Transverse colon (tissue), 4 donors: ENCODE measurements at regions not wholly inside any gene's neighbourhood (a gene's known extent, or its start where the extent isn't known, plus 50 kb on each side); places are given as distances from the start of the nearest gene placed in this dataset.

Experiments
- DNase-seq: peaks from one replicate; pipeline ENCODE4 v3.0.0-alpha.2; 2019
- H3K27ac ChIP-seq, 4 donors: fragments of 200-600 bp; sonication (generic); 2 replicates each; pipeline ENCODE4 v1.5.1; 2016 to 2018; ENCODE audit warnings: inconsistent platforms in 4 of 4
- H3K27me3 ChIP-seq: fragments of 200-600 bp; sonication (generic); 2 replicates; pipeline ENCODE4 v1.5.1; 2017; ENCODE audit warnings: inconsistent platforms
- H3K36me3 ChIP-seq, 4 donors: fragments of 200-600 bp; sonication (generic); 2 replicates each; pipeline ENCODE4 v1.5.1; 2017 to 2019; ENCODE audit warnings: inconsistent platforms in 4 of 4
- H3K4me1 ChIP-seq, 4 donors: fragments of 200-600 bp; sonication (generic); 2 replicates each; pipeline ENCODE4 v1.5.1; 2017 to 2020; ENCODE audit warnings: inconsistent platforms in 4 of 4
- H3K4me3 ChIP-seq, 4 donors: fragments of 200-600 bp; sonication (generic); 1 replicate in 1 of 4; 2 replicates in 3 of 4; pipeline versions ENCODE4 v1.5.1 to v1.6.1; 2017 to 2019; ENCODE audit warnings: inconsistent platforms in 4 of 4
- H3K9me3 ChIP-seq, 2 donors: fragments of 200-600 bp; sonication (generic); 2 replicates each; pipeline ENCODE4 v1.5.1; 2017 to 2019; ENCODE audit warnings: inconsistent platforms in 2 of 2
- EP300 ChIP-seq: sonication (generic); formaldehyde crosslinking; IDR thresholded peaks from one replicate; pipeline ENCODE4 v1.6.1; 2017; ENCODE audit warnings: antibody characterized with exemption, low read depth
- POLR2A ChIP-seq: fragments of 450-650 bp; IDR thresholded peaks from one replicate; pipeline ENCODE4 v1.6.1; 2016; ENCODE audit warnings: antibody characterized with exemption, mild to moderate bottlenecking, moderate library complexity
- POLR2AphosphoS5 ChIP-seq, 3 donors: sonication (generic); formaldehyde crosslinking; IDR thresholded peaks; one replicate each; pipeline ENCODE4 v1.6.1; 2016; ENCODE audit warnings: antibody characterized with exemption in 3 of 3
- WGBS, 2 donors: methylation state at CpG; one replicate each; pipeline ENCODE4 v1.1.5; 2018; ENCODE audit warnings: low coverage in 1 of 2; 5-methylcytosine and 5-hydroxymethylcytosine counted together
- in situ Hi-C, 4 donors: fragments of 200-750 bp; cut with MboI; loops; one replicate each; pipeline versions ENCODE4 v1.15.0 to v1.15.1; 2017; ENCODE audit warnings: low sequenced_read_pairs in 3 of 4, low pct_ligation_motif_present in 1 of 4, low pct_unique_long_range_greater_than_20kb in 1 of 4
- intact Hi-C: fragments of 100-400 bp; cut with DNase I; formaldehyde crosslinking; loops from one replicate; pipeline ENCODE4 v1.15.1; 2023; ENCODE audit warnings: low total_unique reads
- TF ChIP-seq, protein P1 (sequence below), 5 experiments: fragments of 200-600 bp in 3 of 5; fragments of 450-650 bp in 2 of 5; sonication (generic) in 3 of 5; IDR thresholded peaks; 1 replicate in 2 of 5; 2 replicates in 3 of 5; pipeline ENCODE4 v1.5.1; 2016 to 2017; ENCODE audit warnings: antibody characterized with exemption in 5 of 5, inconsistent platforms in 3 of 5, mild to moderate bottlenecking in 2 of 5, moderate library complexity in 1 of 5

DNA sequence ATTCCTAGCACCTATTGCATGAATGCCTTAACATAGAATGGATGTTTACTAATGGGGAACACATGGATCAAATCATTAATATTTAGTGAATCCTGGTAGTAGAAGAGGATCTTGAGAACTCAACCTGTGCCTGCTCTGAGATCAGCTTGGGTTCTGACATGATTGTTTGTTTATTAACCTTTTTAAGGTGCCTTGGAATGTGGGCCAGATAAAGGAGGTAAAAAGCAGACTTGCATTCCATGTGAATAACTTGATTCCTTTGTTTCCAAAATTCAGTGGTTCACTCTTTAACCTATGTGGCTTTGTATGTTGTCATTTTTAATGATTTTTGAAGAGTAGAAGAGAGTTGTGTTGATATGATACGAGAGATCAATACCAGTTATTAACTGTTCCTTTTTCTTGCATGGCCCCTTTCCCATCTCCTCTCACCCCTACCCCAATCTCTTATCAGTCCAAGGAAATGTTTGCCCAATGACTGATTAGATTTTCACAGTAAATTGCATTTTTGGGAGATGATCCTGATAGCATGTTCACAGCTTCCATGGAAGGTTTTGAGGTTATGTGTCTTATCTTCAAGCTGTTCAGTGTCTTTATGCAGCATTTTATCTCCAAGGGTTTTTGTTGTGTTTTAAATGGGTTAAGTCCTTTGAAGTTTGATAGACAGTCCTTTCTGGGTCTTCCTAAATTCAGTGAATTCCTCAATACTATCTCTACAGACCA, 193.7 kb upstream of the FRMD6 start:
- Histone ChIP-seq H3K27ac (no peak overlapping the region), H3K36me3 (no peaks in the 10 kb centered on the region), H3K27me3 (no peaks in the 10 kb centered on the region), H3K9me3 (no peaks in the 10 kb centered on the region), H3K4me1 (no peaks in the 10 kb centered on the region), H3K4me3 (no peak overlapping the region)
- intact Hi-C loops (no loop called here), in situ Hi-C loops (no loop called here)
- no peak for DNase-seq
- TF ChIP-seq POLR2A (no peak), EP300 (no peak), POLR2AphosphoS5 (IDR thresholded peaks at IDR 0.05) (no peak)
- TF ChIP-seq, protein P1, sequence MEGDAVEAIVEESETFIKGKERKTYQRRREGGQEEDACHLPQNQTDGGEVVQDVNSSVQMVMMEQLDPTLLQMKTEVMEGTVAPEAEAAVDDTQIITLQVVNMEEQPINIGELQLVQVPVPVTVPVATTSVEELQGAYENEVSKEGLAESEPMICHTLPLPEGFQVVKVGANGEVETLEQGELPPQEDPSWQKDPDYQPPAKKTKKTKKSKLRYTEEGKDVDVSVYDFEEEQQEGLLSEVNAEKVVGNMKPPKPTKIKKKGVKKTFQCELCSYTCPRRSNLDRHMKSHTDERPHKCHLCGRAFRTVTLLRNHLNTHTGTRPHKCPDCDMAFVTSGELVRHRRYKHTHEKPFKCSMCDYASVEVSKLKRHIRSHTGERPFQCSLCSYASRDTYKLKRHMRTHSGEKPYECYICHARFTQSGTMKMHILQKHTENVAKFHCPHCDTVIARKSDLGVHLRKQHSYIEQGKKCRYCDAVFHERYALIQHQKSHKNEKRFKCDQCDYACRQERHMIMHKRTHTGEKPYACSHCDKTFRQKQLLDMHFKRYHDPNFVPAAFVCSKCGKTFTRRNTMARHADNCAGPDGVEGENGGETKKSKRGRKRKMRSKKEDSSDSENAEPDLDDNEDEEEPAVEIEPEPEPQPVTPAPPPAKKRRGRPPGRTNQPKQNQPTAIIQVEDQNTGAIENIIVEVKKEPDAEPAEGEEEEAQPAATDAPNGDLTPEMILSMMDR (IDR thresholded peaks at IDR 0.05) = no peak
- 75 to 90% methylated on average over 1 of the region's 1 CpG for WGBS, 2 donors

DNA sequence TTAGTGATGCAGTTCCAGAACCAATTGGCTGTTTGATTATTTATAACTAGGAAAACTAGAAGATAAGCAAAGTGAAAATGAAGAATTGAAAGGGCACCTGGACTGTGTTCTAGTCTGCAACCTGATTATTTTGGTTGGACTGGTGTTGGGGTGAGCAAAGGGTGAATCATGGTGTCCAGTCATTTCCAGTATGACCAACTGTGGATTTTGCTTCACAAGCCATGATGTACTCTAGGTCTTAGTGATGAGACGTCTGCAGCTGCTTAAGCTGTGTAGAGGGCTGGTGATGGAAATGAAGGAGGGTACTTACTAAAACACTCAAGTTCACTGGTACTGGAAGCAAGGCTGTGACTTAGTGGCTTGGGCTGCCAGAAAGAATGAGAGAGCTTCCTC, 193.2 kb upstream of the FRMD6 start:
- no peaks in the 10 kb centered on the region for H3K36me3 ChIP-seq
- H3K27ac ChIP-seq = no peak overlapping the region
- 93% methylated on average over 1 of the region's 1 CpG; no CpG with 5 or more reads in 1 of the 2 donors for WGBS, 2 donors
- H3K4me1 ChIP-seq = no peaks in the 10 kb centered on the region
- TF ChIP-seq, protein P1 (IDR thresholded peaks at IDR 0.05) = no peak
- TF ChIP-seq POLR2AphosphoS5 (IDR thresholded peaks at IDR 0.05) (no peak), EP300 (no peak), POLR2A (no peak)
- no peak for DNase-seq
- in situ Hi-C loops (no loop called here), intact Hi-C loops (no loop called here)
- H3K9me3 ChIP-seq = no peaks in the 10 kb centered on the region
- no peaks in the 10 kb centered on the region for H3K27me3 ChIP-seq
- no peak overlapping the region for H3K4me3 ChIP-seq

DNA sequence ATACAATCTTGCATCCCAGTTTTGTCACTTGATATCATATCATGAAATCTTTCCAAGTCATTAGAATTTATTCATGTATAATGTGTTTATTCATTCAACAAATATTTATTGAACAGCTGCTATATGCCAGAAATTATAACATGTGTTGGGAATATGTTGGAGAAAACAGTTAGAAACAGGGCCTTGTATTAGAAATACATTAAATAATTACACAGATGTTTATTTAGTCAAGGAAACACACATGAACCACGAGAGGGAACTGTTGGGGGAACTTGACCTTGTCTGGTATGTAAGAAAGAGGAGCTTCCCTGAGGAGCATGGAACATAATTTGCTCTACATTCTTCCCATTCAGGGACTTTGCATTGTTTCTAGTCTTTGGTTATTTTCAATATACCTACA, 191.7 kb upstream of the FRMD6 start:
- no peaks in the 10 kb centered on the region for H3K36me3 ChIP-seq
- H3K27ac ChIP-seq = no peak overlapping the region
- H3K4me1 ChIP-seq = no peaks in the 10 kb centered on the region
- H3K27me3 ChIP-seq = no peaks in the 10 kb centered on the region
- no peak for DNase-seq
- intact Hi-C loops = no loop called here
- no peaks in the 10 kb centered on the region for H3K9me3 ChIP-seq
- in situ Hi-C loops = no loop called here
- 31 to 41% methylated on average over 1 of the region's 1 CpG for WGBS, 2 donors
- no peak overlapping the region for H3K4me3 ChIP-seq
- TF ChIP-seq POLR2A = no peak
- TF ChIP-seq, protein P1 (IDR thresholded peaks at IDR 0.05) = no peak
- no peak for TF ChIP-seq POLR2AphosphoS5 (IDR thresholded peaks at IDR 0.05)
- no peak for TF ChIP-seq EP300

DNA sequence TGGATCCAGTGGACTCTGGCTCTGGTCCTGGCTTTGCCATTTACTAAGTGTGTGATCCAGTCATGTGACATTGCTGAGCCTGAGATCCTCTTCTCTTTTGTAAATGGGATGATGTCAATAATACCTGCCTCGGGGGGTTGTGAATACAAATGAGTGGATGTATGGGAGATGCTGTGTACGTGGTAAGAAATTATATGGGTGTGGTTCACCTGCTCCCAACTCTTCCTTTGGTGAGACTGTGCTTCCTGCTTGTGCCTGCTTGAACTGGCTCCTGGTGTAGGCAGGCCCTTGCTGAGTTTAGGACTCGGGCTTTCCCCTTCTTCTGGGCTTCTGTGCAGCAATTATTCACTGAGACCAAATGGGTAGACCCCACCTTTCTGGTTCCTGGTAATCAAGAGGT, 189.5 kb upstream of the FRMD6 start:
- Histone ChIP-seq H3K4me3 (no peak overlapping the region), H3K9me3 (no peaks in the 10 kb centered on the region), H3K4me1 (no peaks in the 10 kb centered on the region), H3K27me3 (no peaks in the 10 kb centered on the region), H3K36me3 (no peaks in the 10 kb centered on the region), H3K27ac (no peak overlapping the region)
- 45 to 55% methylated on average over 3 of the region's 3 CpGs for WGBS, 2 donors
- no peak for DNase-seq
- intact Hi-C loops (no loop called here), in situ Hi-C loops (no loop called here)
- no peak for TF ChIP-seq POLR2AphosphoS5 (IDR thresholded peaks at IDR 0.05)

DNA sequence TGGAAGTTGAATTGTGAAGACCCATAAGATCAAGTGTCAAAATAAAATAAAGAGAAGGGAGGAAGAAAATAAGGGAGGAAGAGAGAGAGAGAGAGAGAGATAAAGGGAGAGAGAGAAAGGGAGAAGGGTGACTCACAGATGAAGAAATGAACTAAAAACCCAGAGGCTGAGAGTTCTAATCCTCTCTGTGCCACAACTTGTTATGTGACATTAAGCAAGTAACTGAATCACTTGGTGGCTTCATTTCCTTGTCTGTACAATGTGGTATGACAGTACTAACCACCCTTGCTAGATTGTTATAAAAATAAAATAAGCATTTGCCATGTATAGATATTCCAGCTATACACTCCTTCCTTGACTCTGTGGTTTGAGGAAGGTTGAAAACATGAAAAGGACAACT, 189.0 kb upstream of the FRMD6 start:
- no peaks in the 10 kb centered on the region for H3K36me3 ChIP-seq
- DNase-seq = no peak
- H3K9me3 ChIP-seq = no peaks in the 10 kb centered on the region
- in situ Hi-C loops = no loop called here
- no peak overlapping the region for H3K27ac ChIP-seq
- H3K27me3 ChIP-seq = no peaks in the 10 kb centered on the region
- H3K4me3 ChIP-seq = no peak overlapping the region
- intact Hi-C loops = no loop called here
- H3K4me1 ChIP-seq = no peaks in the 10 kb centered on the region
- TF ChIP-seq EP300 = no peak
- TF ChIP-seq, protein P1 (IDR thresholded peaks at IDR 0.05) = no peak
- no peak for TF ChIP-seq POLR2AphosphoS5 (IDR thresholded peaks at IDR 0.05)
- no peak for TF ChIP-seq POLR2A
